OCI-LY1 (cell line): ENCODE measurements at regions not wholly inside any gene's neighbourhood (a gene's known extent, or its start where the extent isn't known, plus 50 kb on each side); places are given as distances from the start of the nearest gene placed in this dataset.

ENCODE experiments used
- H2AFZ ChIP-seq: fragments of 200-600 bp; sonication (generic), shearing (Covaris generic); 2 replicates; pipeline ENCODE4 v1.6.0; 2014; ENCODE audit warnings: antibody characterized with exemption, mild to moderate bottlenecking, low read length
- H3F3A ChIP-seq: fragments of 200-600 bp; sonication (generic), shearing (Covaris generic); 2 replicates; pipeline ENCODE4 v1.6.0; 2014; ENCODE audit warnings: mild to moderate bottlenecking, antibody characterized with exemption, low read length, moderate library complexity; ENCODE audit not compliant: insufficient read depth
- H3K27ac ChIP-seq: fragments of 200-600 bp; sonication (generic); 2 replicates; pipeline ENCODE4 v1.5.1; 2014; ENCODE audit warnings: low read length, mixed run types, mild to moderate bottlenecking, low read depth; ENCODE audit not compliant: poor library complexity, severe bottlenecking
- H3K27me3 ChIP-seq: fragments of 200-600 bp; sonication (generic); 2 replicates; pipeline ENCODE4 v1.6.0; 2014; ENCODE audit warnings: antibody characterized with exemption, mild to moderate bottlenecking, low read length, moderate library complexity; ENCODE audit not compliant: insufficient read depth
- H3K36me3 ChIP-seq: fragments of 200-600 bp; sonication (generic); 2 replicates; pipeline ENCODE4 v1.6.1; 2014; ENCODE audit warnings: mild to moderate bottlenecking, antibody characterized with exemption, low read length, moderate library complexity, mixed read lengths; ENCODE audit not compliant: insufficient read depth
- H3K4me1 ChIP-seq: fragments of 200-600 bp; sonication (generic); 2 replicates; pipeline ENCODE4 v1.5.1; 2014; ENCODE audit warnings: mild to moderate bottlenecking, low read length, moderate library complexity; ENCODE audit not compliant: insufficient read depth, severe bottlenecking
- H3K4me2 ChIP-seq: fragments of 200-600 bp; sonication (generic), shearing (Covaris generic); 2 replicates; pipeline ENCODE4 v1.6.1; 2014; ENCODE audit warnings: low read length
- H3K4me3 ChIP-seq: fragments of 200-600 bp; sonication (generic); 2 replicates; pipeline ENCODE4 v1.5.1; 2014; ENCODE audit warnings: low read length, low read depth, mild to moderate bottlenecking, mixed read lengths; ENCODE audit not compliant: poor library complexity, severe bottlenecking
- H3K79me2 ChIP-seq: fragments of 200-600 bp; shearing (Covaris generic); 2 replicates; pipeline ENCODE4 v1.6.1; 2016; ENCODE audit warnings: mixed run types, low read length, mixed read lengths; ENCODE audit not compliant: insufficient read depth
- H3K9ac ChIP-seq: fragments of 200-600 bp; sonication (generic), shearing (Covaris generic); 2 replicates; pipeline ENCODE4 v1.6.1; 2014; ENCODE audit warnings: mild to moderate bottlenecking, low read length, mixed read lengths
- H3K9me2 ChIP-seq: fragments of 200-600 bp; sonication (generic), shearing (Covaris generic); 2 replicates; pipeline ENCODE4 v1.6.1; 2014; ENCODE audit warnings: low read depth, mild to moderate bottlenecking, low read length, mixed read lengths
- H3K9me3 ChIP-seq: fragments of 200-600 bp; shearing (Covaris generic); 2 replicates; pipeline ENCODE4 v1.6.1; 2014; ENCODE audit warnings: low read length, mixed read lengths
- H4K20me1 ChIP-seq: fragments of 200-600 bp; sonication (generic), shearing (Covaris generic); 2 replicates; pipeline ENCODE4 v1.6.0; 2016; ENCODE audit warnings: mild to moderate bottlenecking, low read length; ENCODE audit not compliant: insufficient read depth
- EZH2 ChIP-seq: fragments of 200-600 bp; sonication (generic), shearing (Covaris generic); IDR thresholded peaks from 2 replicates; pipeline ENCODE4 v1.8.0; 2017; ENCODE audit warnings: borderline replicate concordance, mixed run types, mild to moderate bottlenecking, antibody characterized with exemption, low read length, moderate library complexity, mixed read lengths
- TF ChIP-seq, protein P1 (sequence below): fragments of 200-600 bp; sonication (generic), shearing (Covaris generic); IDR thresholded peaks from 2 replicates; pipeline ENCODE4 v1.5.1; 2017; ENCODE audit warnings: mild to moderate bottlenecking, antibody characterized with exemption, low read length, moderate library complexity, mixed read lengths

DNA sequence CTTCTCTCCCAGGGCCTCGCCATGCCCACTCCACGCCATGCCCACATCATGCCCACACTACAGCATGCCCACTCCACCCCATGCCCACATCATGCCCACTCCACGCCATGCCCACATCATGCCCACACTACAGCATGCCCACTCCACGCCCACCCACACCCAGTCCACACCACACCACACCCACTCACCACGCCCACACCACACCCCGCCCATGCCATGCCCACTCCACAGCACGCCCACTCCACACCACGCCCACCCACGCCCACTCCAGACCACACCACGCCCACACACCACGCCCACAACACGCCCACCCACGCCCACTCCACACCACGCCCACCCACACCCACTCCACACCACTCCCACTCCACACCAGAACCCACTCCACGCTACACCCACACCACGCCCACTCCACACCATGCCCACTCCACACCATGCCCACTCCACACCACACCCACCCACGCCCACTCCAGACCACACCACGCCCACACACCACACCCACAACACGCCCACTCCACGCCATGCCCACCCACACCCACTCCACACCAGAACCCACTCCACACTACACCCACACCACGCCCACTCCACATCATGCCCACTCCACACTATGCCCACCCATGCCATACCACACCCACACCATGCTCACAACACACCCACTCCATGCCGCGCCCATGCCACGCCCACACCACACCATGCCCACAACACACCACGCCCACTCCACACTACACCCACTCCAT lies 88.6 kb downstream of the ERMARD start:
- TF ChIP-seq EZH2 = no peak
- TF ChIP-seq, protein P1, sequence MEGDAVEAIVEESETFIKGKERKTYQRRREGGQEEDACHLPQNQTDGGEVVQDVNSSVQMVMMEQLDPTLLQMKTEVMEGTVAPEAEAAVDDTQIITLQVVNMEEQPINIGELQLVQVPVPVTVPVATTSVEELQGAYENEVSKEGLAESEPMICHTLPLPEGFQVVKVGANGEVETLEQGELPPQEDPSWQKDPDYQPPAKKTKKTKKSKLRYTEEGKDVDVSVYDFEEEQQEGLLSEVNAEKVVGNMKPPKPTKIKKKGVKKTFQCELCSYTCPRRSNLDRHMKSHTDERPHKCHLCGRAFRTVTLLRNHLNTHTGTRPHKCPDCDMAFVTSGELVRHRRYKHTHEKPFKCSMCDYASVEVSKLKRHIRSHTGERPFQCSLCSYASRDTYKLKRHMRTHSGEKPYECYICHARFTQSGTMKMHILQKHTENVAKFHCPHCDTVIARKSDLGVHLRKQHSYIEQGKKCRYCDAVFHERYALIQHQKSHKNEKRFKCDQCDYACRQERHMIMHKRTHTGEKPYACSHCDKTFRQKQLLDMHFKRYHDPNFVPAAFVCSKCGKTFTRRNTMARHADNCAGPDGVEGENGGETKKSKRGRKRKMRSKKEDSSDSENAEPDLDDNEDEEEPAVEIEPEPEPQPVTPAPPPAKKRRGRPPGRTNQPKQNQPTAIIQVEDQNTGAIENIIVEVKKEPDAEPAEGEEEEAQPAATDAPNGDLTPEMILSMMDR = no peak
- no peaks in the 10 kb centered on the region for H3F3A ChIP-seq
- H3K4me3 ChIP-seq = no peak overlapping the region
- no peaks in the 10 kb centered on the region for H3K4me1 ChIP-seq
- no peak overlapping the region for H3K9ac ChIP-seq
- no peaks in the 10 kb centered on the region for H3K36me3 ChIP-seq
- H3K9me3 ChIP-seq = no peaks in the 10 kb centered on the region
- H3K27ac ChIP-seq = no peak overlapping the region
- H3K79me2 ChIP-seq = no peaks in the 10 kb centered on the region
- no peaks in the 10 kb centered on the region for H3K9me2 ChIP-seq
- no peaks in the 10 kb centered on the region for H4K20me1 ChIP-seq
- no peak overlapping the region for H2AFZ ChIP-seq
- no peak overlapping the region for H3K4me2 ChIP-seq
- H3K27me3 ChIP-seq = no peaks in the 10 kb centered on the region; the same call in 1 of the 2 replicates

DNA sequence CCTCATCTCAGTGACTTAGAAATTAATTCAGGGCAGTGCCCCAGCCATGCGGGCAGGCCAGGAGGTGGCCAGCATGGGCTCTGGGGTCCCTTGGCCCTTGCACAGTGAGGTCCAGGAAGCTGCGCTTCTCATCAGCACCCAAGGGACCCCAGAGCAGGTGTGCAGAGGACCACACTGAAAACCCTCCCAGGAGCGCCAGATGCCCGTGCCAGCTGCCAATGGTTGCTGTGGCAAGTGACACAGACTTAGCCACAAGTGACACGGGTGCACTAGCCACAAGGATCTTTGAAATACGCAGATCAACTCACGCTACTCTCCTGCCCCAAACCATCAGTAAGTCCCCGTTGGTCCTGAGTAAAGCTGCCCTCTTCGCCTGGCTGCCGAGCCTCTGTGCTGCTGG lies 88.1 kb downstream of the ERMARD start:
- Histone ChIP-seq H3K4me2 (no peak overlapping the region), H3K27ac (no peak overlapping the region), H3K9ac (no peak overlapping the region), H3F3A (no peaks in the 10 kb centered on the region), H3K27me3 (no peaks in the 10 kb centered on the region), H4K20me1 (no peaks in the 10 kb centered on the region), H3K79me2 (no peaks in the 10 kb centered on the region), H3K4me1 (no peaks in the 10 kb centered on the region), H2AFZ (no peak overlapping the region), H3K9me2 (no peaks in the 10 kb centered on the region), H3K36me3 (no peaks in the 10 kb centered on the region), H3K4me3 (no peak overlapping the region), H3K9me3 (no peaks in the 10 kb centered on the region)
- TF ChIP-seq, protein P1 = no peak
- no peak for TF ChIP-seq EZH2

DNA sequence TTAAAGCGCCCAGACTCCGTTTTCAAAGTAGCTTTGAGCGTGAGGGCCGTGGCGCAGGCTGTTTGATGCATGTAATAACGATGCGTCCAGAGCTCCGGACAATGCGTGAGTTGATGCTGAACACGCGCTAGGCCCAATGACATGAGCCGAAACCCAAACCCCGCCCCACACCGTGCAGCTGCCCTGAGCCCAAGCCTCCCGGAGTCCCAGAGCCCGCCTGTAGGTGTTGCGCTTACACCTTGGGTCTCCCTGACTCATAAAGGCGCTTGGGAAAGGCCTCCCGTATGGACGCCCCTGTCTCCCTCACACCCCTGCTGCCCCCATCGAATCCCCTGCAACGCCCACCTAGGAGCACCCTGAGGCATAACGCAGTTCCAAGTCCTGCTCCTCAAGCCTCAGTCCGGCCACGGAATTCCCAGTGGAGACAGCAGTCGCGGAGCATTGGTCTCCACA lies 87.6 kb downstream of the ERMARD start:
- H3K4me3 ChIP-seq = no peak overlapping the region
- TF ChIP-seq, protein P1 = no peak
- TF ChIP-seq EZH2 = no peak
- no peaks in the 10 kb centered on the region for H3F3A ChIP-seq
- H3K9me2 ChIP-seq = no peaks in the 10 kb centered on the region
- H4K20me1 ChIP-seq = no peaks in the 10 kb centered on the region
- H3K4me1 ChIP-seq = no peaks in the 10 kb centered on the region
- H3K27me3 ChIP-seq = no peaks in the 10 kb centered on the region
- H3K79me2 ChIP-seq = no peaks in the 10 kb centered on the region
- no peak overlapping the region for H3K9ac ChIP-seq
- H3K27ac ChIP-seq = no peak overlapping the region
- H3K4me2 ChIP-seq = no peak overlapping the region
- H3K9me3 ChIP-seq = no peaks in the 10 kb centered on the region
- no peak overlapping the region for H2AFZ ChIP-seq
- no peaks in the 10 kb centered on the region for H3K36me3 ChIP-seq
